Loucy (cell line): ENCODE measurements at regions not wholly inside any gene's neighbourhood (a gene's known extent, or its start where the extent isn't known, plus 50 kb on each side); places are given as distances from the start of the nearest gene placed in this dataset.

Experiments used
- H2AFZ ChIP-seq: fragments of 200-600 bp; sonication (generic); 2 replicates; pipeline ENCODE4 v1.6.0; 2016; ENCODE audit warnings: antibody characterized with exemption, mild to moderate bottlenecking, low read length, moderate library complexity
- H3F3A ChIP-seq: fragments of 200-600 bp; 2 replicates; pipeline ENCODE4 v1.6.0; 2016; ENCODE audit warnings: antibody characterized with exemption, low read depth, mild to moderate bottlenecking
- H3K27me3 ChIP-seq: fragments of 200-600 bp; sonication (generic); 2 replicates; pipeline ENCODE4 v1.6.1; 2014; ENCODE audit warnings: low read length, mild to moderate bottlenecking; ENCODE audit not compliant: insufficient read depth, poor library complexity, severe bottlenecking
- H3K36me3 ChIP-seq: fragments of 200-600 bp; sonication (generic); 2 replicates; pipeline ENCODE4 v1.6.1; 2016; ENCODE audit warnings: low read length; ENCODE audit not compliant: insufficient read depth
- H3K4me1 ChIP-seq: fragments of 200-600 bp; sonication (generic); 2 replicates; pipeline ENCODE4 v1.5.1; 2014; ENCODE audit warnings: low read length, mild to moderate bottlenecking; ENCODE audit not compliant: insufficient read depth, poor library complexity, severe bottlenecking
- H3K4me2 ChIP-seq: fragments of 200-600 bp; sonication (generic); 2 replicates; pipeline ENCODE4 v1.6.0; 2014; ENCODE audit warnings: antibody characterized with exemption, low read length, low read depth, mild to moderate bottlenecking; ENCODE audit not compliant: poor library complexity, severe bottlenecking
- H3K4me3 ChIP-seq: fragments of 200-600 bp; sonication (generic); 2 replicates; pipeline ENCODE4 v1.5.1; 2014; ENCODE audit warnings: low read length, mild to moderate bottlenecking, mixed read lengths; ENCODE audit not compliant: poor library complexity, severe bottlenecking
- H3K79me2 ChIP-seq: fragments of 200-600 bp; sonication (generic); 2 replicates; pipeline ENCODE4 v1.6.1; 2014; ENCODE audit warnings: low read length; ENCODE audit not compliant: insufficient read depth
- H3K9ac ChIP-seq: fragments of 200-600 bp; sonication (generic); 2 replicates; pipeline ENCODE4 v1.6.0; 2014; ENCODE audit warnings: mild to moderate bottlenecking, low read depth, low read length, moderate library complexity; ENCODE audit not compliant: poor library complexity, severe bottlenecking
- H3K9me2 ChIP-seq: fragments of 200-600 bp; sonication (generic); replicated peaks from 2 replicates; pipeline ENCODE4 v1.6.1; 2016; ENCODE audit warnings: low read depth, low read length, mixed read lengths
- H3K9me3 ChIP-seq: fragments of 200-600 bp; sonication (generic); 2 replicates; pipeline ENCODE4 v1.6.1; 2014; ENCODE audit warnings: mild to moderate bottlenecking, antibody characterized with exemption, low read length, low read depth; ENCODE audit not compliant: insufficient read depth
- H4K20me1 ChIP-seq: fragments of 200-600 bp; sonication (generic); 2 replicates; pipeline ENCODE4 v1.6.0; 2014; ENCODE audit warnings: antibody characterized with exemption, low read length, mild to moderate bottlenecking; ENCODE audit not compliant: insufficient read depth, poor library complexity, severe bottlenecking
- CTCF ChIP-seq: fragments of 200-600 bp; sonication (generic); conservative IDR thresholded peaks from 2 replicates; pipeline ENCODE4 v1.5.1; 2014; ENCODE audit warnings: mild to moderate bottlenecking, antibody characterized with exemption, low read length
- EZH2phosphoT487 ChIP-seq: fragments of 200-600 bp; IDR thresholded peaks from 2 replicates; pipeline ENCODE4 v1.6.1; 2018; ENCODE audit warnings: antibody characterized with exemption, mild to moderate bottlenecking, moderate library complexity, borderline replicate concordance

GRCh38 chrX:74232859-74233258, 71.1 kb upstream of the ZCCHC13 start:
- Histone ChIP-seq H3K9me2 (no peaks in the 10 kb centered on the region), H3K27me3 (no peaks in the 10 kb centered on the region), H3K9ac (no peak overlapping the region), H3K4me3 (no peak overlapping the region), H3K36me3 (no peaks in the 10 kb centered on the region), H3K9me3 (no peaks in the 10 kb centered on the region), H3K4me1 (no peaks in the 10 kb centered on the region), H4K20me1 (no peaks in the 10 kb centered on the region), H2AFZ (no peak overlapping the region), H3F3A (no peaks in the 10 kb centered on the region), H3K4me2 (no peak overlapping the region), H3K79me2 (no peaks in the 10 kb centered on the region)
- no peak; the same call in 1 of the 2 replicates for TF ChIP-seq CTCF
- no peak for TF ChIP-seq EZH2phosphoT487

- TF ChIP-seq CTCF (no peak), EZH2phosphoT487 (no peak)
- H3K4me2 ChIP-seq, result no peak overlapping the region
- H3F3A ChIP-seq, result no peaks in the 10 kb centered on the region
- no peak overlapping the region for H2AFZ ChIP-seq
- H3K9me2 ChIP-seq, result no peaks in the 10 kb centered on the region
- H3K9me3 ChIP-seq, result no peaks in the 10 kb centered on the region
- H3K4me3 ChIP-seq, result no peak overlapping the region
- H3K36me3 ChIP-seq, result no peaks in the 10 kb centered on the region
- H3K4me1 ChIP-seq, result no peaks in the 10 kb centered on the region
- no peaks in the 10 kb centered on the region for H3K79me2 ChIP-seq
- H3K27me3 ChIP-seq, result no peaks in the 10 kb centered on the region
- no peak overlapping the region for H3K9ac ChIP-seq
- H4K20me1 ChIP-seq, result no peaks in the 10 kb centered on the region
These were observed 72.4 kb upstream of the ZCCHC13 start for GRCh38 chrX:74231625-74232024.

GRCh38 chrX:74230094-74230493, 73.9 kb upstream of the ZCCHC13 start:
- Histone ChIP-seq H3K4me3 (no peak overlapping the region), H3F3A (no peaks in the 10 kb centered on the region), H3K27me3 (no peaks in the 10 kb centered on the region), H3K9ac (no peak overlapping the region), H3K9me3 (no peaks in the 10 kb centered on the region), H3K79me2 (no peaks in the 10 kb centered on the region), H3K36me3 (no peaks in the 10 kb centered on the region; the same call in 1 of the 2 replicates), H3K9me2 (no peaks in the 10 kb centered on the region), H4K20me1 (no peaks in the 10 kb centered on the region), H3K4me2 (no peak overlapping the region), H3K4me1 (no peaks in the 10 kb centered on the region), H2AFZ (no peak overlapping the region)
- TF ChIP-seq CTCF (peak; percentile 20; the same call in 1 of the 2 replicates), EZH2phosphoT487 (no peak)
